Activated naive CD8-positive, alpha-beta T cell treated with anti-CD3 and anti-CD28 coated beads for 36 hours (primary cell): ENCODE measurements at regions not wholly inside any gene's neighbourhood (a gene's known extent, or its start where the extent isn't known, plus 50 kb on each side); places are given as distances from the start of the nearest gene placed in this dataset.

ENCODE experiments used
- DNase-seq: peaks from one replicate; pipeline ENCODE4 v3.0.0; 2021
- H3K27ac Mint-ChIP-seq: one replicate; pipeline ENCODE4 v1.8.0; 2022; ENCODE audit warnings: mild to moderate bottlenecking, moderate library complexity, mixed read lengths
- H3K27me3 Mint-ChIP-seq: one replicate; pipeline ENCODE4 v1.8.0; 2022; ENCODE audit warnings: mild to moderate bottlenecking, mixed read lengths
- H3K36me3 Mint-ChIP-seq: one replicate; pipeline ENCODE4 v1.8.0; 2021; ENCODE audit warnings: mild to moderate bottlenecking, mixed read lengths
- H3K4me1 Mint-ChIP-seq: one replicate; pipeline ENCODE4 v1.8.0; 2021; ENCODE audit warnings: mixed read lengths
- H3K4me3 Mint-ChIP-seq: one replicate; pipeline ENCODE4 v1.8.0; 2022; ENCODE audit warnings: mild to moderate bottlenecking, moderate library complexity, mixed read lengths
- H3K9me3 Mint-ChIP-seq: one replicate; pipeline ENCODE4 v1.8.0; 2022; ENCODE audit warnings: mixed read lengths

- DNase-seq: no peak
- Mint-ChIP-seq H3K27me3 (peaks cover 8% of the 10 kb centered on the region), H3K4me3 (no peak overlapping the region), H3K27ac (no peak overlapping the region), H3K4me1 (no peaks in the 10 kb centered on the region), H3K36me3 (no peaks in the 10 kb centered on the region), H3K9me3 (no peaks in the 10 kb centered on the region)
Observed at GRCh38 chrX:49773993-49774392, 55.1 kb upstream of the PAGE4 start.

DNA sequence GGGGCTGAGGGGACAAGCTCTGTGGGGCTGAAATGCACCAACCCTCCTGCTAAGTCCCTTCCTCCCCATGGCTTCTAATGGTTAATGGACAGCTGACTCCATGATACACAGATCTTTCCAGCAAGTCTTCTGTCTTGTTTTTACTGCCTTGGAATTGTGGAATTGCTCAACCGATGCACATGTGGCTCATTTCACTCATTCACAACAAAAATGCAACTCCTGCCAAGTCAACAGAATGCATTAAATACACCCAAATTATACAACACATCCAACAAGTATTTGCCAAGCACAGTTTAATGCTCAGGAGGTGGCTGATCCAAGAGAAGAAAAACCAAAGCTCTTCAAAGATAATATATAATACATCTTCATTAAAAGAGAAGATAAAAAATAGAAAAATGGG, 61.9 kb upstream of the PAGE4 start:
- no peaks in the 10 kb centered on the region for H3K36me3 Mint-ChIP-seq
- DNase-seq: no peak
- no peak overlapping the region for H3K4me3 Mint-ChIP-seq
- peaks cover 4% of the 10 kb centered on the region for H3K27me3 Mint-ChIP-seq
- H3K4me1 Mint-ChIP-seq: no peaks in the 10 kb centered on the region
- H3K9me3 Mint-ChIP-seq: no peaks in the 10 kb centered on the region
- no peak overlapping the region for H3K27ac Mint-ChIP-seq

DNA sequence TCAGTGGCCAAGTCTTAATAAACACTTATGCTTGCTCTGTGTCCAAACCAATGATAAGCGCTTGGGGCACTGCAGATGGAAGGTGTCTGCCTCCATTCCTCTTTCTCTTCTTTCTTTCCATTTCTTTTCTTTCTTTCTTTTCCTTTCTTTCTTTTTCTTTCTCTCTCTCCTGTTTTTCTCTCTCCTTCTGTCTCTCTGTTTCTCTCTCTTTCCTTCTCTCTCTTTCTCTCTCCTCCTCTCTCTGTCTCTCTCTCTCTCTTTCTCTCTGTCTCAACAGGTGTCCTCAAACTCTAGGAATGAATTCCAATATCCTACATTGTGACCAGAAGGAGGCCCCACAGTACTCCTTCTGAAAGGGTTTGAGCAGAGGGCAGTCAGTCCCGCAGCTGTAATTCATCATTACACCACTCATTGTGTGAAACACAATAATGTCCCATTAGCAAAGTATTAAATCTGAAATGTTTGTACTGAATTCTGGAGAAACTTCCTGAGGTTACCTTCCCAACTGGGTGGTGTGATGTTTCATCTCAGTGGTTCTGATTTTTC, 66.5 kb upstream of the PAGE1 start:
- DNase-seq: no peak

DNA sequence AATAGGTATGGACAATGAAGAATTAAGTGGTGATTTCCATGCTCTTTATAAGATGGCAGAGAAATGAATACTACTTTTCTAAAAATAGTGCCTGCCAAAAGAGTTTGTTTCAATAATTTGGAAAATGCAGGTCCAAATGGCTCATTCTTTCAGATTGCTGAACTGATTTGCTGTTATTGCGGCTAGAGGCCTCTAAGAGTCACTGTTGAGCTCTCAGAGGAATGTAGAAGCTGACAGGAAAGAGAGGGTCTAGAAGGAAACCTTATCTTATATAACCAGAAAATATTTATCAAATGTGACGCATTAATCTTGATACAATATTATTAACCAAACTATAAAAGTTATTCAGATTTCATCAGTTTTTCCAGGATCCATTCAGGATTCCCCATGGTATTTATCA, 65.7 kb upstream of the PAGE1 start:
- DNase-seq: no peak
- Mint-ChIP-seq H3K27me3 (peaks cover 6% of the 10 kb centered on the region), H3K4me1 (no peaks in the 10 kb centered on the region), H3K9me3 (no peaks in the 10 kb centered on the region), H3K4me3 (no peak overlapping the region), H3K36me3 (no peaks in the 10 kb centered on the region), H3K27ac (no peak overlapping the region)

More for the DNA sequence above, 66.5 kb upstream of the PAGE1 start:
- Mint-ChIP-seq H3K9me3 (no peaks in the 10 kb centered on the region), H3K27ac (no peak overlapping the region), H3K4me3 (no peak overlapping the region), H3K36me3 (no peaks in the 10 kb centered on the region), H3K4me1 (no peaks in the 10 kb centered on the region), H3K27me3 (peaks cover 4% of the 10 kb centered on the region)

- no peaks in the 10 kb centered on the region for H3K9me3 Mint-ChIP-seq
- H3K4me1 Mint-ChIP-seq: no peaks in the 10 kb centered on the region
- no peak for DNase-seq
- H3K27ac Mint-ChIP-seq: no peak overlapping the region
- H3K36me3 Mint-ChIP-seq: no peaks in the 10 kb centered on the region
- peaks cover 12% of the 10 kb centered on the region for H3K27me3 Mint-ChIP-seq
- H3K4me3 Mint-ChIP-seq: no peak overlapping the region
Observed at GRCh38 chrX:49760290-49760890, 64.6 kb upstream of the PAGE1 start.

- H3K27ac Mint-ChIP-seq: no peak overlapping the region
- H3K4me1 Mint-ChIP-seq: peaks cover 2% of the 10 kb centered on the region
- H3K27me3 Mint-ChIP-seq: peaks cover 12% of the 10 kb centered on the region
- no peaks in the 10 kb centered on the region for H3K36me3 Mint-ChIP-seq
- DNase-seq: no peak
- H3K9me3 Mint-ChIP-seq: no peaks in the 10 kb centered on the region
- H3K4me3 Mint-ChIP-seq: no peak overlapping the region
Observed at GRCh38 chrX:49756692-49757091, 60.9 kb upstream of the PAGE1 start.

- Mint-ChIP-seq H3K4me1 (peaks cover 2% of the 10 kb centered on the region), H3K4me3 (no peak overlapping the region), H3K27ac (no peak overlapping the region), H3K9me3 (no peaks in the 10 kb centered on the region), H3K36me3 (no peaks in the 10 kb centered on the region), H3K27me3 (peaks cover 11% of the 10 kb centered on the region)
- peak; percentile 15 for DNase-seq
Observed at GRCh38 chrX:49754233-49754857, 58.6 kb upstream of the PAGE1 start.

GRCh38 chrX:49753691-49754090, 57.9 kb upstream of the PAGE1 start:
- H3K4me1 Mint-ChIP-seq: peaks cover 2% of the 10 kb centered on the region
- H3K27ac Mint-ChIP-seq: no peak overlapping the region
- H3K9me3 Mint-ChIP-seq: no peaks in the 10 kb centered on the region
- H3K36me3 Mint-ChIP-seq: no peaks in the 10 kb centered on the region
- peaks cover 9% of the 10 kb centered on the region for H3K27me3 Mint-ChIP-seq
- H3K4me3 Mint-ChIP-seq: no peak overlapping the region
- no peak for DNase-seq

- no peak overlapping the region for H3K4me3 Mint-ChIP-seq
- no peak for DNase-seq
- no peaks in the 10 kb centered on the region for H3K9me3 Mint-ChIP-seq
- no peaks in the 10 kb centered on the region for H3K4me1 Mint-ChIP-seq
- H3K27me3 Mint-ChIP-seq: peaks cover 10% of the 10 kb centered on the region
- no peaks in the 10 kb centered on the region for H3K36me3 Mint-ChIP-seq
- no peak overlapping the region for H3K27ac Mint-ChIP-seq
Observed at GRCh38 chrX:49748211-49748956, 52.6 kb upstream of the PAGE1 start.

DNA sequence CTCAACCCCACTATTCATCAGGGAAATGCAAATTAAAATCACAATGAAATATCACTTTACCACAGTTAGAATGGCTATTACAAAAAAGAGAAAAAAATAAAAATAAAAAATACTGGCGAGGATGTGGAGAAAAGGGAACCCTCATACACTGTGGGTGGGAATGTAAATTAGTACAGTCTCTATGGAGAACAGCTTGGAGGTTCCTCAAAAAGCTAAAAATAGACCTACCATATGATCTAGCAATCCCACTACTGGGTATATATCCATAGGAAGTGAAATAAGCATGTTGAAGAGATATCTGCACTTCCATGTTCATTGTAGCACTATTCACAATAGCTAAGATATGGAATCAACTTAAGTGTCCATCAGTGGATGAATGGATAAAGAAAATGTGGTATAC, 50.5 kb upstream of the PAGE1 start:
- no peaks in the 10 kb centered on the region for H3K36me3 Mint-ChIP-seq
- no peaks in the 10 kb centered on the region for H3K4me1 Mint-ChIP-seq
- DNase-seq: no peak
- H3K27ac Mint-ChIP-seq: no peak overlapping the region
- H3K27me3 Mint-ChIP-seq: peaks cover 10% of the 10 kb centered on the region
- H3K4me3 Mint-ChIP-seq: no peak overlapping the region
- no peaks in the 10 kb centered on the region for H3K9me3 Mint-ChIP-seq
